ENCODE measurements at regions not wholly inside any gene's neighbourhood (a gene's known extent, or its start where the extent isn't known, plus 50 kb on each side); places are given as distances from the start of the nearest gene placed in this dataset.
"Not testable (repeated sequence)": the region's sequence is repeated elsewhere in the genome, so short reads cannot be mapped to it uniquely, and the experiment has no call there.

DNA sequence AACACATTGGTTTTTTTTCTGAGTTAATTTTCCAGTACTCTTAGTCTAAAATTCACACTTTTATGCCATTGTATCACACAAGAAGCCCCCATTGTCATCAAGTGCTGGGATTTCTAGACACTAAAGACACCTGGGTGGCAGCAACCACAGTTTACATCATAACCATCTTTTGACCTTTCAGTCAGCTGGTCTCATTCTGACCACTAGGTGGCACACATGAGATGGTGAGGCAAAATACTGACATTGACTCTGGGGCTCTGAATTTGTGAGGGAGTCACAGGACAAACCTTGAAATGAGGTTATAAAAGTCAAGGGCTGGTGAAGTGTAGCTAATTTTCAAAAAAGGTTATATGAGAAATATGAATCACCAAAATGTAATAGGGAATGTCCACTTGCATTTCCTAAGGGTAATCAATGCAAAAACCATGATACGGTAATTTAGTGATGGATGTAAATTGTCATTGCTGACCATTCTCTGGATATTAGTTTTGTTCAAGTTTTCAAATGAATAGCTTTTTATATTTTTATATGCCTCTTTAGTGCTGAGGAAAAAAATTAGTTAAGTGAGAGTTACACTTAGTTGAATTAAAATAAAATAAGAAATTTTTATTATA is 229.4 kb downstream of the DMAC1 start:
- no peaks in the 10 kb centered on the region for H3K27me3 ChIP-seq (ENCODE audit: control insufficient read depth in 2 of 2, insufficient read depth in 1 of 2, low read length in 1 of 2)
- H3K4me3 ChIP-seq (ENCODE audit: low read length in 2 of 2): no peak overlapping the region
- DNase-seq (ENCODE audit: low read depth in 6 of 9, low spot score in 9 of 9): peak; percentile 60 to 95 (median 87)
- H3K36me3 ChIP-seq (ENCODE audit: control insufficient read depth in 2 of 2, insufficient read depth in 2 of 2, low read length in 1 of 2): no peaks in the 10 kb centered on the region
- no peaks in the 10 kb centered on the region for H3K9me3 ChIP-seq (ENCODE audit: control insufficient read depth in 2 of 2, insufficient read depth in 1 of 2, low read length in 1 of 2)
- 99% methylated on average over 1 of the region's 1 CpG for WGBS
- no peaks in the 10 kb centered on the region for H3K4me1 ChIP-seq (ENCODE audit: control insufficient read depth in 2 of 2, insufficient read depth in 2 of 2, low read length in 2 of 2)
- H3K27ac ChIP-seq (ENCODE audit: low read depth in 1 of 2, low read length in 1 of 2): no peak overlapping the region

DNA sequence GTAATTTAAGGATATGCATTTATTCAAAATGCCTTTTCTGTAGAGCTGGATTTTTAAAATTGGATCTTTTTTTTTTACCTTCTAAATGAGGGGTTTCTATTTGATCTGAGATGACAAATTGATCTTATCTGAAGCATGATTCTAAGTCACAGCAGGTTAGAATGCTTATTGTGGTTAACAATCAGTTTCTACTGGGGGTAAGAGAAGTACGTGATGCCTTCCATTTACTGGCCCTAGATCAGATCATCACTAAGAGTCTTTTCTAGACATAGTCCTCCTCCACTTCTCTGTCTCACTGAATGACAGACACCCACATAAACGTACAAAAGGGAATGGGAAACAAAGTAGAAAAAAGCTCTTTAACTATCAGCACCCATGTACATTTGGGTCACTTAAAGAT is 231.9 kb downstream of the DMAC1 start:
- Histone ChIP-seq H3K36me3 (ENCODE audit: control insufficient read depth in 2 of 2, insufficient read depth in 2 of 2, low read length in 1 of 2) (no peaks in the 10 kb centered on the region), H3K4me3 (ENCODE audit: low read length in 2 of 2) (no peak overlapping the region), H3K27me3 (ENCODE audit: control insufficient read depth in 2 of 2, insufficient read depth in 1 of 2, low read length in 1 of 2) (no peaks in the 10 kb centered on the region), H3K4me1 (ENCODE audit: control insufficient read depth in 2 of 2, insufficient read depth in 2 of 2, low read length in 2 of 2) (no peaks in the 10 kb centered on the region), H3K9me3 (ENCODE audit: control insufficient read depth in 2 of 2, insufficient read depth in 1 of 2, low read length in 1 of 2) (no peaks in the 10 kb centered on the region), H3K27ac (ENCODE audit: low read depth in 1 of 2, low read length in 1 of 2) (no peak overlapping the region)
- 41% methylated on average over 2 of the region's 2 CpGs for WGBS
- DNase-seq (ENCODE audit: low read depth in 6 of 9, low spot score in 9 of 9): peak in 1 of 9 donors; percentile 29

DNA sequence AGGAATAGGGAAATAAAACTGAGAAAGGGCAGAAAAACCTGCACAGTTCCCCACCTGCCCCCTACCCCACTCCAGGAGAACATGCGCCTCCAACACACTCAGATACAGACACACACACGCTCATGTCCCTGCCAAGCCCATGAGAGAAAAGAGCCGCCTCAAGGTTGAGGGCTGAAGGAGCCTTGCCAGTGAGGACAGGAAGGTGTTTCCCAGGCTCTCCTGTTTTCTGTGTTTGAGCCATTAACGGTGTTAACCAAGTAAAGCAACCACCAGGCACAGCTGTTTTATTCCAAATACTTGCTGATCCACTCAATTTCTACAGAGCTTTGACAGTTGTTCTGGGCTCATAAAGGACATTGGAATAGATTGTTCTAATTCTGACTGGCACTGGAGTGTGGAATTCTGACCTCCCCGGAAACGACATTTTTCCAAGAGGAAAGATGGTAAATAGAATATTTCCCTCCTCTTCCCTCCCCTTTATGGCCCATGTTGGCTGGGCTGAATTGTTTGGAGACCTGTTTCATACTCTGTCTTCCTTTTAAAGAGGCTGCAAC is 238.0 kb downstream of the DMAC1 start:
- peak in 1 of 9 donors; percentile 29 for DNase-seq (ENCODE audit: low read depth in 6 of 9, low spot score in 9 of 9)
- Histone ChIP-seq H3K4me3 (ENCODE audit: low read length in 2 of 2) (no peak overlapping the region), H3K36me3 (ENCODE audit: control insufficient read depth in 2 of 2, insufficient read depth in 2 of 2, low read length in 1 of 2) (no peaks in the 10 kb centered on the region), H3K27me3 (ENCODE audit: control insufficient read depth in 2 of 2, insufficient read depth in 1 of 2, low read length in 1 of 2) (no peaks in the 10 kb centered on the region), H3K27ac (ENCODE audit: low read depth in 1 of 2, low read length in 1 of 2) (no peak overlapping the region), H3K4me1 (ENCODE audit: control insufficient read depth in 2 of 2, insufficient read depth in 2 of 2, low read length in 2 of 2) (peaks cover 3 to 12% of the 10 kb centered on the region in 2 donors), H3K9me3 (ENCODE audit: control insufficient read depth in 2 of 2, insufficient read depth in 1 of 2, low read length in 1 of 2) (no peaks in the 10 kb centered on the region)
- 94% methylated on average over 6 of the region's 6 CpGs for WGBS

DNA sequence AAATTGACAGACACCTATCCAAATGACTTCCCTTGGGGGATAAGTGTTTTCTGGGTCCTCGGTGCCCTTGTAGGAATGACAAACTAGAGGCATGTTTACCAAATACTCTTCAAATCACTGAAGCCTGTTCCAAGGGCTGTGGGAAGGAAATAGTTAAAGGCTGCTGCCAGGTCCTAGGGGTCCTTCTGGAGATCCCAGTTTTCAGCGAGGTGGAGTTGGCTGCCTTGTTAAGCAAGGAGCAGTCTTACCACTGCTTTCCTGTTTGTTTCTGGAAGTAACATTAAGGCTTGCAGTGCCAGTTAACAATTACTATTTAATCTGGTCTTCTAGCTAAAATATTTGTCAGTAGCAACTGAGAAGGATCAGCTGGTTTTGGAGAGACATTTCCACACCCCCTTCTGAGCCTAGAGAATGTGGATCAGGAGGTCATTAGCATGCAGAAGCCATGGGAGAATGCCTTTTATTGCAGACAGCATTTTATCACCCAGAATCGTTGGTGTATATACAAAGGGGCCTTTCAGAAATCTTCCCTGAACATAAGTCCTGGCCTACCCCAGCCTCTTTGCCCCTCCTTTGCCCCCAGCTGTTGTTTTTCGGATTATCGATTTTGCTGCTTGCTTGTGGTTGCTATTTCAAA is 238.8 kb downstream of the DMAC1 start:
- H3K36me3 ChIP-seq (ENCODE audit: control insufficient read depth in 2 of 2, insufficient read depth in 2 of 2, low read length in 1 of 2): no peaks in the 10 kb centered on the region
- DNase-seq (ENCODE audit: low read depth in 6 of 9, low spot score in 9 of 9): no peak
- peaks cover 3 to 12% of the 10 kb centered on the region in 2 donors for H3K4me1 ChIP-seq (ENCODE audit: control insufficient read depth in 2 of 2, insufficient read depth in 2 of 2, low read length in 2 of 2)
- peak overlapping the region in 1 of 2 donors; percentile 19 for H3K27ac ChIP-seq (ENCODE audit: low read depth in 1 of 2, low read length in 1 of 2)
- WGBS: 65% methylated on average over 5 of the region's 5 CpGs
- H3K4me3 ChIP-seq (ENCODE audit: low read length in 2 of 2): no peak overlapping the region
- H3K9me3 ChIP-seq (ENCODE audit: control insufficient read depth in 2 of 2, insufficient read depth in 1 of 2, low read length in 1 of 2): no peaks in the 10 kb centered on the region
- no peaks in the 10 kb centered on the region for H3K27me3 ChIP-seq (ENCODE audit: control insufficient read depth in 2 of 2, insufficient read depth in 1 of 2, low read length in 1 of 2)

DNA sequence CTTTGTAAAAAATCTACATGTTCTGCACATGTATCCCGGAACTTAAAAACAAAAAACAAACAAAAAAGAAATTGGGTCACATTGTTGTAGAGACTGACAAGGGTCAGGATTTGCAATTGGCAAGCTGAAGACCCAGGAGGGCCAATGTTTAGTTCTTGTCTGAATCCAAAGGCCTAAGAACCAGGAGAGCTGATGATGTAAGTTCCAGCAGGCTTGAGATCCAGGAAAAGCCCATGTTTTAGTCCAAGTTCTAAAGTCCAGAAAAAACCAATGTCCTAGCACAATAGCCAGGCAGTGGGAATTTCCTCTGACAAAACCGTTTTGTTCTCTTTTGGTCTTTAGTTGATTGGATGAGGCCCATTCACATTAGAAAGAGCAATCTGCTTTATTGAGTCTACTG is 244.9 kb downstream of the DMAC1 start:
- no peaks in the 10 kb centered on the region for H3K36me3 ChIP-seq (ENCODE audit: control insufficient read depth in 2 of 2, insufficient read depth in 2 of 2, low read length in 1 of 2)
- WGBS: 96% methylated on average over 2 of the region's 2 CpGs
- no peaks in the 10 kb centered on the region for H3K27me3 ChIP-seq (ENCODE audit: control insufficient read depth in 2 of 2, insufficient read depth in 1 of 2, low read length in 1 of 2)
- H3K27ac ChIP-seq (ENCODE audit: low read depth in 1 of 2, low read length in 1 of 2): no peak overlapping the region
- peaks cover 1 to 5% of the 10 kb centered on the region in 2 donors for H3K4me1 ChIP-seq (ENCODE audit: control insufficient read depth in 2 of 2, insufficient read depth in 2 of 2, low read length in 2 of 2)
- H3K9me3 ChIP-seq (ENCODE audit: control insufficient read depth in 2 of 2, insufficient read depth in 1 of 2, low read length in 1 of 2): no peaks in the 10 kb centered on the region
- no peak overlapping the region for H3K4me3 ChIP-seq (ENCODE audit: low read length in 2 of 2)
- no peak for DNase-seq (ENCODE audit: low read depth in 6 of 9, low spot score in 9 of 9)

DNA sequence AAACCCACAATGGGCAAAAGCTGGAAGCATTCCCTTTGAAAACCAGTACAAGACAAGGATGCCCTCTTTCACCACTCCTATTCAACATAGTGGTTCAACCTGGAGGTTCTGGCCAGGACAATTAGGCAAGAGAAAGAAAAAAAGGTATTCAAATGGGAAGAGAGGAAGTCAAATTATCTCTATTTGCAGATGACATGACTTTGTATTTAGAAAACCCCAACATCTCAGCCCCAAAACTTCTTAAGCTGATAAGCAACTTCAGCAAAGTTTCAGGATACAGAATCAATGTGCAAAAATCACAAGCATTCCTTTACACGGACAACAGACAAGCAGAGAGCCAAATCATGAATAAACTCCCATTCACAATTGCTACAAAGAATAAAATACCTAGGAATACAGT is 246.9 kb downstream of the DMAC1 start:
- WGBS: 37% methylated on average over 1 of the region's 1 CpG
- H3K36me3 ChIP-seq (ENCODE audit: control insufficient read depth in 2 of 2, insufficient read depth in 2 of 2, low read length in 1 of 2); H3K4me3 ChIP-seq (ENCODE audit: low read length in 2 of 2); H3K9me3 ChIP-seq (ENCODE audit: control insufficient read depth in 2 of 2, insufficient read depth in 1 of 2, low read length in 1 of 2); DNase-seq (ENCODE audit: low read depth in 6 of 9, low spot score in 9 of 9); H3K27me3 ChIP-seq (ENCODE audit: control insufficient read depth in 2 of 2, insufficient read depth in 1 of 2, low read length in 1 of 2); H3K27ac ChIP-seq (ENCODE audit: low read depth in 1 of 2, low read length in 1 of 2): not testable (repeated sequence)
- H3K4me1 ChIP-seq (ENCODE audit: control insufficient read depth in 2 of 2, insufficient read depth in 2 of 2, low read length in 2 of 2): peaks cover 14 to 16% of the 10 kb centered on the region in 2 donors

DNA sequence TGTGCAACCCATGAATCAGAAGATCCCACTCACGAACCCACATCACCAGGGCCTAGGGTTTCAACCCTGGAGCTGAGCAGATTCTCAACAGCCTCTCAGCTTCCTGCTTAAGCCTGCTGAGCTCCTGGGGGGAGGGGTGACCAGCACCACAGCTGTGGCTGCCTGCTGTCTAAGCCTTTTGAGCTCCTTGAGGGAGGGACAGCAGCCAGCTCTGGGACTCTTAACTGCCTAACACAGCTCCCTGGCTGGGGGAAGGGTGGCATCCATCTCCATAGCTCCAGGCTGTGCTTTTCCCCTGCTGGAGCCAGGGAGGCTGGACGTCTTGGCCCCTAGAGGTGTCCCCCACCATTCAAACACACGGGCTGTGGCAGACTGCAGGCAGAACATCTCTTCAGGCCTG is 250.3 kb downstream of the DMAC1 start:
- peak; percentile 55 to 91 (median 71) for DNase-seq (ENCODE audit: low read depth in 6 of 9, low spot score in 9 of 9)
- H3K27me3 ChIP-seq (ENCODE audit: control insufficient read depth in 2 of 2, insufficient read depth in 1 of 2, low read length in 1 of 2): no peaks in the 10 kb centered on the region
- H3K4me3 ChIP-seq (ENCODE audit: low read length in 2 of 2): no peak overlapping the region
- no peaks in the 10 kb centered on the region for H3K9me3 ChIP-seq (ENCODE audit: control insufficient read depth in 2 of 2, insufficient read depth in 1 of 2, low read length in 1 of 2)
- no peaks in the 10 kb centered on the region for H3K36me3 ChIP-seq (ENCODE audit: control insufficient read depth in 2 of 2, insufficient read depth in 2 of 2, low read length in 1 of 2)
- 64% methylated on average over 3 of the region's 3 CpGs for WGBS
- peak overlapping the region in 1 of 2 donors; percentile 48 for H3K27ac ChIP-seq (ENCODE audit: low read depth in 1 of 2, low read length in 1 of 2)
- peaks cover 14 to 16% of the 10 kb centered on the region in 2 donors for H3K4me1 ChIP-seq (ENCODE audit: control insufficient read depth in 2 of 2, insufficient read depth in 2 of 2, low read length in 2 of 2)

DNA sequence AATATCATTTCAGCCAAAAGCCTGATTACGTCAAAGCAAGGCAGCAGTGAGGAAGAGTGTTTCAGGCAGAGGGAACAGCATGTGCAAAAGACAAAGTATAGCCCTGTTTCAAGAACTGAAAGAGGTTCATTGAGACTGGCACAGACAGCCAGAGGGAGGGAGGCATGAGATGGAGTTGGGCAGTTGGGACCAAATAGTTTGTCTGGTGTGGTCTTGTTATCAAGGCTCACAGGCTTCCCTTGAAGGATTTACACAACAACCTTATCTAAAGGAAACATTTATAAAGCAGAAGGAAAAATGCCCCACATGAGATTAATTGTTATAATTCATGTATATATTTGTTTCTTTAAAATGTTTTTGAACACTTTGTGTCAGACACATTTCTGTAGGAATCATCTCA is 253.3 kb downstream of the DMAC1 start:
- Histone ChIP-seq H3K9me3 (ENCODE audit: control insufficient read depth in 2 of 2, insufficient read depth in 1 of 2, low read length in 1 of 2) (no peaks in the 10 kb centered on the region), H3K36me3 (ENCODE audit: control insufficient read depth in 2 of 2, insufficient read depth in 2 of 2, low read length in 1 of 2) (no peaks in the 10 kb centered on the region), H3K4me1 (ENCODE audit: control insufficient read depth in 2 of 2, insufficient read depth in 2 of 2, low read length in 2 of 2) (peaks cover 14 to 16% of the 10 kb centered on the region in 2 donors), H3K4me3 (ENCODE audit: low read length in 2 of 2) (no peak overlapping the region), H3K27me3 (ENCODE audit: control insufficient read depth in 2 of 2, insufficient read depth in 1 of 2, low read length in 1 of 2) (no peaks in the 10 kb centered on the region), H3K27ac (ENCODE audit: low read depth in 1 of 2, low read length in 1 of 2) (no peak overlapping the region)
- DNase-seq (ENCODE audit: low read depth in 6 of 9, low spot score in 9 of 9): no peak
- 98% methylated on average over 1 of the region's 1 CpG for WGBS

DNA sequence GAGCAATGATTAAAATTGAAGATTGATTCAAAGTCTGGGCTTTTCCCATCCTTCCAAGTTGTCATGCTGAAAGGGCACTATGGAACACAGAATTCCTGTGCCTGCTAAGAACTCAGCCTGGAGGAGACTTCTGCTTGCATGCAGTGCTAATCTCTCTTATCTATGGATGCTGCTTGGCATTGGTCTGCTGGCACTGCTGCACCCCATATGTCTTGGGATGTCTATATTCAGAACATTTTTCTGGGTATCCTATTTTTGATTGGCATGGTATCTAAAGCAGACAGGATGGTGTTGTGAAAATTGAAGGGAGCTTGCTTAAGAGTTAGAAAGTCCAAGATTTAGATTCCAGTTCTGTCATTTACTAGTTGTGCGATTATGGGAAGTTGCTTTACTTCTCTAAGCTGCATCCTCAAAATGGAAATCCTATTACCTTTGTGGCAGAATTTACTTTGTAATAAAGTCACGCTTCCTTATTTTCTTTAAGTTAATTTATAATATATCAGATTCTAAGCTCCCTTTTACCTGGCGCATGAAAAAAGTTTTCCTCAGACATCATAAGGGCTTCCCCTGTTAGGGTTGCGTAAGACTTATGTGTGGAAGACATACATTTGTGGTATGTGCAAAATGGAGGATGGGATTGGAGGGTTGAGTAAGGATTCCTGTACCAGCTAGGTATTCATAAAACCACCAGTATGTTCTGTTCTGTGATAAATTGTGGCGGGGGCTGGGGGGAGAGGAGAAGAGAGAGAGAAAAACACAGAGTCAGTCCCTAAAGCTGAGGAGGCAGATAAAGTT is 254.0 kb downstream of the DMAC1 start:
- H3K4me1 ChIP-seq (ENCODE audit: control insufficient read depth in 2 of 2, insufficient read depth in 2 of 2, low read length in 2 of 2): peaks cover 14 to 16% of the 10 kb centered on the region in 2 donors

More for the DNA sequence above, 254.0 kb downstream of the DMAC1 start:
- Histone ChIP-seq H3K9me3 (ENCODE audit: control insufficient read depth in 2 of 2, insufficient read depth in 1 of 2, low read length in 1 of 2) (no peaks in the 10 kb centered on the region), H3K27ac (ENCODE audit: low read depth in 1 of 2, low read length in 1 of 2) (no peak overlapping the region), H3K27me3 (ENCODE audit: control insufficient read depth in 2 of 2, insufficient read depth in 1 of 2, low read length in 1 of 2) (no peaks in the 10 kb centered on the region), H3K4me3 (ENCODE audit: low read length in 2 of 2) (no peak overlapping the region), H3K36me3 (ENCODE audit: control insufficient read depth in 2 of 2, insufficient read depth in 2 of 2, low read length in 1 of 2) (no peaks in the 10 kb centered on the region)
- WGBS: 98% methylated on average over 5 of the region's 5 CpGs
- DNase-seq (ENCODE audit: low read depth in 6 of 9, low spot score in 9 of 9): no peak

Data from thymus (tissue), 11 donors.